Right lobe of liver (tissue), 6 donors: ENCODE measurements at regions not wholly inside any gene's neighbourhood (a gene's known extent, or its start where the extent isn't known, plus 50 kb on each side); places are given as distances from the start of the nearest gene placed in this dataset.

Experiments used
- ATAC-seq, 4 donors: fragments of 200-7000 bp; cut with Tn5 transposase; one replicate each; pipeline ENCODE4 v1.9.1; 2020; ENCODE audit warnings: mild to moderate bottlenecking in 4 of 4, moderate library complexity in 4 of 4
- DNase-seq, 3 donors: peaks; one replicate each; pipeline ENCODE4 v3.0.0-alpha.2; 2020
- H3K27ac ChIP-seq, 3 donors: fragments of 200-600 bp; one replicate each; pipeline ENCODE4 v1.8.0; 2022
- H3K27me3 ChIP-seq, 2 donors: fragments of 200-600 bp; one replicate each; pipeline ENCODE4 v1.8.0; 2022
- H3K36me3 ChIP-seq, 4 donors: fragments of 200-600 bp; sonication (generic) in 1 of 4; one replicate each; pipeline versions ENCODE4 v1.5.1 to v1.8.0; 2017 to 2022; ENCODE audit warnings: control low read depth in 1 of 4
- H3K4me1 ChIP-seq, 4 donors: fragments of 200-600 bp; sonication (generic) in 1 of 4; one replicate each; pipeline versions ENCODE4 v1.5.1 to v1.8.0; 2017 to 2022; ENCODE audit warnings: control low read depth in 1 of 4
- H3K4me3 ChIP-seq, 3 donors: fragments of 200-600 bp; one replicate each; pipeline ENCODE4 v1.8.0; 2022
- H3K9me3 ChIP-seq, 4 donors: fragments of 200-600 bp; sonication (generic) in 1 of 4; one replicate each; pipeline versions ENCODE4 v1.5.1 to v1.8.0; 2017 to 2022; ENCODE audit warnings: control low read depth in 1 of 4
- CTCF ChIP-seq, 4 donors: fragments of 200-600 bp in 3 of 4; fragments of 450-650 bp in 1 of 4; IDR thresholded peaks; one replicate each; pipeline versions ENCODE4 v1.5.1 to v1.8.0; 2016 to 2022; ENCODE audit warnings: antibody characterized with exemption in 4 of 4, mild to moderate bottlenecking in 2 of 4
- POLR2A ChIP-seq: fragments of 450-650 bp; IDR thresholded peaks from one replicate; pipeline ENCODE4 v1.6.1; 2017; ENCODE audit warnings: antibody characterized with exemption, mild to moderate bottlenecking
- WGBS: methylation state at CpG from one replicate; pipeline ENCODE4 v1.1.6; 2018; ENCODE audit warnings: low coverage, low lambda C conversion rate; ENCODE audit not compliant: insufficient coverage; ENCODE audit errors: missing lambda C conversion rate; 5-methylcytosine and 5-hydroxymethylcytosine counted together
- intact Hi-C, 2 donors: fragments of 100-400 bp; cut with DNase I; formaldehyde crosslinking; loops; one replicate each; pipeline versions ENCODE4 v1.11.2 to v1.14.1; 2022
- microRNA-seq, 2 donors: library from miRNA; unstranded; fragments of <30 nt; microRNA quantifications; one replicate each; pipeline ENCODE4, GENCODE V29; 2019 to 2020
- small RNA-seq, 2 experiments: library from RNA; depleted of rRNA; stranded (forward); fragments of <200 nt; gene quantifications; one replicate each; pipeline ENCODE3, GENCODE V24; 2016
- donor health status: DM: no; HTN: yes; CAD: no.
- donor health status: DM: no; HTN: no; CAD: no.
- donor health status: DM: no; HTN: no; CAD: no.
- donor health status: DM: no; HTN: yes; CAD: no.
- donor health status: DM: no; HTN: yes; CAD: no.

- intact Hi-C loops = no loop called here
- H3K27ac ChIP-seq = no peak overlapping the region
- H3K36me3 ChIP-seq = no peaks in the 10 kb centered on the region
- DNase-seq (no peak), ATAC-seq (no peak)
- H3K4me1 ChIP-seq = no peaks in the 10 kb centered on the region
- TF ChIP-seq CTCF (IDR thresholded peaks at IDR 0.05) (no peak), POLR2A (no peak)
- no peaks in the 10 kb centered on the region for H3K27me3 ChIP-seq
- no peak overlapping the region for H3K4me3 ChIP-seq
- WGBS = 46% methylated on average over 4 of the region's 4 CpGs
- H3K9me3 ChIP-seq = no peaks in the 10 kb centered on the region
These were observed 56.2 kb upstream of the TOPAZ1 start for GRCh38 chr3:44185396-44185915.

- WGBS = 30% methylated on average over 1 of the region's 2 CpGs
- H3K9me3 ChIP-seq = no peaks in the 10 kb centered on the region
- intact Hi-C loops = no loop called here
- no peak overlapping the region for H3K27ac ChIP-seq
- TF ChIP-seq CTCF (IDR thresholded peaks at IDR 0.05) (no peak), POLR2A (no peak)
- H3K27me3 ChIP-seq = no peaks in the 10 kb centered on the region
- DNase-seq = no peak
- H3K4me3 ChIP-seq = no peak overlapping the region
- ATAC-seq = no peak
- no peaks in the 10 kb centered on the region for H3K36me3 ChIP-seq
- H3K4me1 ChIP-seq = no peaks in the 10 kb centered on the region
These were observed 55.5 kb upstream of the TOPAZ1 start for GRCh38 chr3:44186111-44186672.

- H3K27ac ChIP-seq = no peak overlapping the region
- TF ChIP-seq POLR2A (no peak), CTCF (IDR thresholded peaks at IDR 0.05) (no peak)
- ATAC-seq (no peak), DNase-seq (no peak)
- H3K36me3 ChIP-seq = no peaks in the 10 kb centered on the region
- no peak overlapping the region for H3K4me3 ChIP-seq
- no peaks in the 10 kb centered on the region for H3K27me3 ChIP-seq
- H3K9me3 ChIP-seq = no peaks in the 10 kb centered on the region
- H3K4me1 ChIP-seq = no peaks in the 10 kb centered on the region
- 0% methylated on average over 1 of the region's 2 CpGs for WGBS
- intact Hi-C loops = no loop called here
These were observed 55.0 kb upstream of the TOPAZ1 start for GRCh38 chr3:44186712-44187111.

Small RNAs in the stretch of these regions (microRNA-seq; reads per million reads assigned to microRNA genes)
- gene MIR138-1 = 5.8 to 7.5 reads per million in 2 donors

Small RNAs in the stretch of these regions (small RNA-seq; reads per million reads assigned to genes)
- gene MIR138-1 (0 to 0.29 reads per million in 2 experiments), gene RNU6-367P (0 reads per million in 2 experiments)
